Karpas-422 (cell line): ENCODE measurements at regions not wholly inside any gene's neighbourhood (a gene's known extent, or its start where the extent isn't known, plus 50 kb on each side); places are given as distances from the start of the nearest gene placed in this dataset.

Experiments used
- DNase-seq: peaks from one replicate; pipeline ENCODE4 v3.0.0-alpha.2; 2015
- H2AFZ ChIP-seq: fragments of 200-600 bp; sonication (generic); 2 replicates; pipeline ENCODE4 v1.6.1; 2014; ENCODE audit warnings: antibody characterized with exemption, low read length, mixed read lengths
- H3K27ac ChIP-seq: fragments of 200-600 bp; sonication (generic); 2 replicates; pipeline ENCODE4 v1.5.1; 2014; ENCODE audit warnings: mild to moderate bottlenecking, low read length, moderate library complexity
- H3K27me3 ChIP-seq: fragments of 200-600 bp; sonication (generic); 2 replicates; pipeline ENCODE4 v1.6.1; 2014; ENCODE audit warnings: low read length, mixed read lengths
- H3K36me3 ChIP-seq: fragments of 200-600 bp; sonication (generic); 2 replicates; pipeline ENCODE4 v1.6.1; 2014; ENCODE audit warnings: low read length, mixed read lengths; ENCODE audit not compliant: insufficient read depth
- H3K4me1 ChIP-seq: fragments of 200-600 bp; sonication (generic); 2 replicates; pipeline ENCODE4 v1.6.1; 2014; ENCODE audit warnings: mild to moderate bottlenecking, low read length, mixed read lengths
- H3K4me2 ChIP-seq: fragments of 200-600 bp; sonication (generic); 2 replicates; pipeline ENCODE4 v1.6.1; 2014; ENCODE audit warnings: low read length, low read depth, mild to moderate bottlenecking; ENCODE audit not compliant: poor library complexity, severe bottlenecking
- H3K4me3 ChIP-seq: fragments of 200-600 bp; sonication (generic); 2 replicates; pipeline ENCODE4 v1.5.1; 2014; ENCODE audit warnings: mild to moderate bottlenecking, antibody characterized with exemption, low read length, mixed read lengths
- H3K79me2 ChIP-seq: fragments of 200-600 bp; sonication (generic); 2 replicates; pipeline ENCODE4 v1.6.1; 2014; ENCODE audit warnings: mild to moderate bottlenecking, low read length, mixed read lengths
- H3K9ac ChIP-seq: fragments of 200-600 bp; sonication (generic); 2 replicates; pipeline ENCODE4 v1.6.0; 2014; ENCODE audit warnings: low read length
- H3K9me2 ChIP-seq: fragments of 200-600 bp; sonication (generic), shearing (Covaris generic); replicated peaks from 2 replicates; pipeline ENCODE4 v1.6.0; 2014; ENCODE audit warnings: mild to moderate bottlenecking, low read length, moderate library complexity; ENCODE audit not compliant: insufficient read depth
- H3K9me3 ChIP-seq: fragments of 300-700, 200-600 bp; sonication (generic); 2 replicates; pipeline ENCODE4 v1.6.1; 2014; ENCODE audit warnings: low read length, mixed read lengths
- H4K20me1 ChIP-seq: fragments of 200-600 bp; sonication (generic); 2 replicates; pipeline ENCODE4 v1.6.1; 2014; ENCODE audit warnings: mild to moderate bottlenecking, antibody characterized with exemption, low read length, low read depth; ENCODE audit not compliant: insufficient read depth

GRCh38 chr2:82098617-82099016 is 1794.1 kb upstream of the LRRTM1 start:
- Histone ChIP-seq H3K9me2 (no peaks in the 10 kb centered on the region), H2AFZ (no peak overlapping the region), H3K27ac (no peak overlapping the region), H3K4me2 (no peak overlapping the region), H3K27me3 (no peaks in the 10 kb centered on the region), H3K4me1 (no peaks in the 10 kb centered on the region), H3K36me3 (no peaks in the 10 kb centered on the region), H3K79me2 (no peaks in the 10 kb centered on the region), H3K9ac (no peak overlapping the region), H3K9me3 (peaks cover 40% of the 10 kb centered on the region), H3K4me3 (no peak overlapping the region), H4K20me1 (no peaks in the 10 kb centered on the region)
- no peak for DNase-seq

- peaks cover 67% of the 10 kb centered on the region for H3K9me3 ChIP-seq
- H3K27ac ChIP-seq = no peak overlapping the region
- no peaks in the 10 kb centered on the region for H4K20me1 ChIP-seq
- no peaks in the 10 kb centered on the region for H3K9me2 ChIP-seq
- H3K79me2 ChIP-seq = no peaks in the 10 kb centered on the region
- H2AFZ ChIP-seq = no peak overlapping the region
- H3K4me2 ChIP-seq = no peak overlapping the region
- no peaks in the 10 kb centered on the region for H3K27me3 ChIP-seq
- no peaks in the 10 kb centered on the region for H3K4me1 ChIP-seq
- no peaks in the 10 kb centered on the region for H3K36me3 ChIP-seq
- DNase-seq = no peak
- H3K4me3 ChIP-seq = no peak overlapping the region; the same call in 1 of the 2 replicates
- H3K9ac ChIP-seq = no peak overlapping the region
Observed at GRCh38 chr2:82089518-82089917, 1785.0 kb upstream of the LRRTM1 start.

GRCh38 chr2:82084679-82085392 is 1780.3 kb upstream of the LRRTM1 start:
- Histone ChIP-seq H2AFZ (no peak overlapping the region), H3K4me2 (no peak overlapping the region), H3K27me3 (no peaks in the 10 kb centered on the region), H3K9me2 (no peaks in the 10 kb centered on the region), H3K79me2 (no peaks in the 10 kb centered on the region), H3K9ac (no peak overlapping the region), H3K9me3 (peaks cover 63% of the 10 kb centered on the region), H3K4me3 (no peak overlapping the region), H3K4me1 (no peaks in the 10 kb centered on the region), H3K27ac (no peak overlapping the region), H3K36me3 (no peaks in the 10 kb centered on the region), H4K20me1 (no peaks in the 10 kb centered on the region)
- no peak for DNase-seq

DNA sequence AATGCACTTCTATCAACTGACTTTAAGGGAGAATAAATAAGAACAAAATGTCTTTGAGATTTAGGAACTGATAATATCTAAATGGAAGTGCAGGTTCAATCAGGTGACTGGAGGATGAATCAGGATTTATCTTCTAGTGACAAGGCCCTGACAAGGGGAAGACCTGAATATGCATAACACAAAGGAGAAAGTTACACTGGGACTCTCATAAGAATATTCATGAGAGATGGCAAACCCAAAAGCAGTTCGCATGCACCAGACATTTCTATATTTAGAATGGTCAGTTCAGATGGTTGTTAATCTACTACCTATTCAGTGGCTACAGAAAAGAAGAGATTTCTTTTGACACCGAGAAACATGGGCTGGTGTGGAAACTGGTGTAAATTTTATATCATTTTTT is 1771.3 kb upstream of the LRRTM1 start:
- Histone ChIP-seq H3K27me3 (no peaks in the 10 kb centered on the region), H3K4me3 (no peak overlapping the region), H4K20me1 (no peaks in the 10 kb centered on the region), H3K9me3 (peaks cover 52% of the 10 kb centered on the region), H2AFZ (no peak overlapping the region), H3K36me3 (no peaks in the 10 kb centered on the region), H3K9me2 (no peaks in the 10 kb centered on the region), H3K27ac (no peak overlapping the region), H3K9ac (no peak overlapping the region), H3K4me2 (no peak overlapping the region), H3K79me2 (no peaks in the 10 kb centered on the region), H3K4me1 (no peaks in the 10 kb centered on the region)
- DNase-seq = no peak

- H3K27ac ChIP-seq = no peak overlapping the region
- no peak for DNase-seq
- H3K79me2 ChIP-seq = no peaks in the 10 kb centered on the region
- no peak overlapping the region for H3K4me3 ChIP-seq
- H3K9me3 ChIP-seq = peaks cover 59% of the 10 kb centered on the region
- H2AFZ ChIP-seq = no peak overlapping the region
- no peaks in the 10 kb centered on the region for H3K36me3 ChIP-seq
- H3K4me2 ChIP-seq = no peak overlapping the region
- H3K9ac ChIP-seq = no peak overlapping the region
- no peaks in the 10 kb centered on the region for H3K4me1 ChIP-seq
- H3K9me2 ChIP-seq = no peaks in the 10 kb centered on the region
- H4K20me1 ChIP-seq = no peaks in the 10 kb centered on the region
- H3K27me3 ChIP-seq = no peaks in the 10 kb centered on the region
Observed at GRCh38 chr2:82062463-82062862, 1757.9 kb upstream of the LRRTM1 start.

GRCh38 chr2:82055846-82056245 is 1751.3 kb upstream of the LRRTM1 start:
- Histone ChIP-seq H3K27ac (no peak overlapping the region), H2AFZ (no peak overlapping the region), H3K9ac (no peak overlapping the region), H3K27me3 (no peaks in the 10 kb centered on the region), H3K4me2 (no peak overlapping the region), H3K4me3 (no peak overlapping the region), H3K4me1 (no peaks in the 10 kb centered on the region), H3K9me3 (peaks cover 55% of the 10 kb centered on the region), H4K20me1 (no peaks in the 10 kb centered on the region), H3K79me2 (no peaks in the 10 kb centered on the region), H3K9me2 (no peaks in the 10 kb centered on the region), H3K36me3 (no peaks in the 10 kb centered on the region)
- DNase-seq = no peak

DNA sequence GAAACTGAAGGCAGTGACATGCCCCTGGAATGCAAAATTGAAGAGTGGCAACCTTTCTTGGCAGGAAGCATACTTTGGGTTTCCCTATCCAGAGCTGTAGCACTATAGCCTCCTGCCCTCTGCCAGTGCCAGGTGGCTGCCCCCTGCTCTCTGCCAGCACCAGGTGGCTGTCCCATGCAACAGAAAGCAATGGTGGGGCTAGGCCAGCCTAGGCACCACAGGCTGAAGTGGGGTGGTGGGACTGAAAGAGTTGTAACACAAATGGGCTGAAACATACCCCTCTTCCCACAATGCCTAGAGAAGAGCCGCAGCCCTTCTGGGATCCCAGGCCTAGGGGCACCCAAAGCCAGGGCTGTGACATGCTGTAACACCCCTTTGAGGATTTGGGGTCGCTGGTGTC is 1739.3 kb upstream of the LRRTM1 start:
- H3K36me3 ChIP-seq = no peaks in the 10 kb centered on the region
- no peaks in the 10 kb centered on the region for H3K27me3 ChIP-seq
- peaks cover 56% of the 10 kb centered on the region for H3K9me3 ChIP-seq
- no peak overlapping the region for H3K4me3 ChIP-seq
- H3K9ac ChIP-seq = no peak overlapping the region
- H3K4me2 ChIP-seq = no peak overlapping the region
- DNase-seq = no peak
- no peaks in the 10 kb centered on the region for H3K79me2 ChIP-seq
- H3K9me2 ChIP-seq = no peaks in the 10 kb centered on the region
- H3K4me1 ChIP-seq = no peaks in the 10 kb centered on the region
- H3K27ac ChIP-seq = no peak overlapping the region
- no peaks in the 10 kb centered on the region for H4K20me1 ChIP-seq
- no peak overlapping the region for H2AFZ ChIP-seq

GRCh38 chr2:82027921-82028615 is 1723.5 kb upstream of the LRRTM1 start:
- peaks cover 45% of the 10 kb centered on the region for H3K9me3 ChIP-seq
- H3K36me3 ChIP-seq = no peaks in the 10 kb centered on the region
- DNase-seq = no peak
- no peaks in the 10 kb centered on the region for H3K9me2 ChIP-seq
- H3K27me3 ChIP-seq = no peaks in the 10 kb centered on the region
- H3K4me2 ChIP-seq = no peak overlapping the region
- no peak overlapping the region for H2AFZ ChIP-seq
- H3K79me2 ChIP-seq = no peaks in the 10 kb centered on the region
- H3K27ac ChIP-seq = no peak overlapping the region
- H3K9ac ChIP-seq = no peak overlapping the region
- H3K4me3 ChIP-seq = no peak overlapping the region
- no peaks in the 10 kb centered on the region for H4K20me1 ChIP-seq
- H3K4me1 ChIP-seq = no peaks in the 10 kb centered on the region
